ENCODE measurements at regions not wholly inside any gene's neighbourhood (a gene's known extent, or its start where the extent isn't known, plus 50 kb on each side); places are given as distances from the start of the nearest gene placed in this dataset.

- POLR2A ChIA-PET: no interaction called here
Observed at GRCh38 chr3:26437678-26438077, 184.9 kb upstream of the LRRC3B start.

GRCh38 chr3:26438325-26438940, 184.1 kb upstream of the LRRC3B start:
- Mint-ChIP-seq H3K9me3 (peaks cover 0 to 19% (median 6%) of the 10 kb centered on the region in 11 donors), H3K27me3 (no peaks in the 10 kb centered on the region), H3K4me1 (no peaks in the 10 kb centered on the region), H3K27ac (no peak overlapping the region), H3K36me3 (no peaks in the 10 kb centered on the region), H3K4me3 (no peak overlapping the region)
- H3K9me3 ChIP-seq (ENCODE audit: control insufficient read depth in 2 of 3, low read length in 3 of 3): no peaks in the 10 kb centered on the region
- H3K36me3 ChIP-seq (ENCODE audit: control insufficient read depth in 2 of 3, insufficient read depth in 3 of 3, low read length in 3 of 3): no peaks in the 10 kb centered on the region
- intact Hi-C loops (cut with micrococcal nuclease): no loop called here
- ATAC-seq: no peak
- no peak overlapping the region for H3K27ac ChIP-seq (ENCODE audit: low read depth, low read length)
- POLR2A ChIA-PET: no interaction called here
- no peaks in the 10 kb centered on the region for H3K4me1 ChIP-seq (ENCODE audit: control insufficient read depth in 2 of 2, insufficient read depth in 2 of 2, low read length in 2 of 2)
- no peak for DNase-seq
- H3K27me3 ChIP-seq (ENCODE audit: control insufficient read depth in 2 of 2, insufficient read depth in 2 of 2, low read length in 2 of 2): no peaks in the 10 kb centered on the region
- no peak overlapping the region for H3K4me3 ChIP-seq (ENCODE audit: low read length)
- CTCF ChIA-PET: no interaction called here

More at GRCh38 chr3:26437678-26438077, 184.9 kb upstream of the LRRC3B start:
- Mint-ChIP-seq H3K4me3 (no peak overlapping the region), H3K9me3 (peaks cover 0 to 19% (median 6%) of the 10 kb centered on the region in 11 donors), H3K4me1 (no peaks in the 10 kb centered on the region), H3K36me3 (no peaks in the 10 kb centered on the region), H3K27ac (no peak overlapping the region), H3K27me3 (no peaks in the 10 kb centered on the region)
- Histone ChIP-seq H3K9me3 (ENCODE audit: control insufficient read depth in 2 of 3, low read length in 3 of 3) (no peaks in the 10 kb centered on the region), H3K27ac (ENCODE audit: low read depth, low read length) (no peak overlapping the region), H3K4me1 (ENCODE audit: control insufficient read depth in 2 of 2, insufficient read depth in 2 of 2, low read length in 2 of 2) (no peaks in the 10 kb centered on the region), H3K4me3 (ENCODE audit: low read length) (no peak overlapping the region), H3K36me3 (ENCODE audit: control insufficient read depth in 2 of 3, insufficient read depth in 3 of 3, low read length in 3 of 3) (no peaks in the 10 kb centered on the region), H3K27me3 (ENCODE audit: control insufficient read depth in 2 of 2, insufficient read depth in 2 of 2, low read length in 2 of 2) (no peaks in the 10 kb centered on the region)
- CTCF ChIA-PET: no interaction called here
- ATAC-seq: no peak
- DNase-seq: no peak
- intact Hi-C loops (cut with micrococcal nuclease): no loop called here

- POLR2A ChIA-PET: no interaction called here
- Mint-ChIP-seq H3K4me3 (no peak overlapping the region), H3K27me3 (no peaks in the 10 kb centered on the region), H3K4me1 (no peaks in the 10 kb centered on the region), H3K27ac (no peak overlapping the region), H3K36me3 (no peaks in the 10 kb centered on the region), H3K9me3 (peaks cover 0 to 19% (median 6%) of the 10 kb centered on the region in 11 donors)
- H3K9me3 ChIP-seq (ENCODE audit: control insufficient read depth in 2 of 3, low read length in 3 of 3): no peaks in the 10 kb centered on the region
- DNase-seq (no peak), ATAC-seq (no peak)
- H3K4me1 ChIP-seq (ENCODE audit: control insufficient read depth in 2 of 2, insufficient read depth in 2 of 2, low read length in 2 of 2): no peaks in the 10 kb centered on the region
- H3K36me3 ChIP-seq (ENCODE audit: control insufficient read depth in 2 of 3, insufficient read depth in 3 of 3, low read length in 3 of 3): no peaks in the 10 kb centered on the region
- H3K27ac ChIP-seq (ENCODE audit: low read depth, low read length): no peak overlapping the region
- no peak overlapping the region for H3K4me3 ChIP-seq (ENCODE audit: low read length)
- intact Hi-C loops (cut with micrococcal nuclease): no loop called here
- no peaks in the 10 kb centered on the region for H3K27me3 ChIP-seq (ENCODE audit: control insufficient read depth in 2 of 2, insufficient read depth in 2 of 2, low read length in 2 of 2)
- CTCF ChIA-PET: no interaction called here
Observed at GRCh38 chr3:26438981-26439884, 183.3 kb upstream of the LRRC3B start.

- Mint-ChIP-seq H3K27me3 (no peaks in the 10 kb centered on the region), H3K9me3 (peaks cover 0 to 11% (median 0%) of the 10 kb centered on the region in 11 donors), H3K27ac (no peak overlapping the region), H3K4me1 (no peaks in the 10 kb centered on the region), H3K36me3 (no peaks in the 10 kb centered on the region), H3K4me3 (no peak overlapping the region)
- no peaks in the 10 kb centered on the region for H3K9me3 ChIP-seq (ENCODE audit: control insufficient read depth in 2 of 3, low read length in 3 of 3)
- H3K36me3 ChIP-seq (ENCODE audit: control insufficient read depth in 2 of 3, insufficient read depth in 3 of 3, low read length in 3 of 3): no peaks in the 10 kb centered on the region
- H3K27ac ChIP-seq (ENCODE audit: low read depth, low read length): no peak overlapping the region
- H3K27me3 ChIP-seq (ENCODE audit: control insufficient read depth in 2 of 2, insufficient read depth in 2 of 2, low read length in 2 of 2): no peaks in the 10 kb centered on the region
- POLR2A ChIA-PET: no interaction called here
- DNase-seq (no peak), ATAC-seq (no peak)
- H3K4me3 ChIP-seq (ENCODE audit: low read length): no peak overlapping the region
- intact Hi-C loops (cut with micrococcal nuclease): no loop called here
- CTCF ChIA-PET: no interaction called here
- no peaks in the 10 kb centered on the region for H3K4me1 ChIP-seq (ENCODE audit: control insufficient read depth in 2 of 2, insufficient read depth in 2 of 2, low read length in 2 of 2)
Observed at GRCh38 chr3:26449996-26450395, 172.6 kb upstream of the LRRC3B start.

- ChIA-PET POLR2A (no interaction called here), CTCF (no interaction called here)
- Histone ChIP-seq H3K27ac (ENCODE audit: low read depth, low read length) (no peak overlapping the region), H3K9me3 (ENCODE audit: control insufficient read depth in 2 of 3, low read length in 3 of 3) (no peaks in the 10 kb centered on the region), H3K4me3 (ENCODE audit: low read length) (no peak overlapping the region), H3K27me3 (ENCODE audit: control insufficient read depth in 2 of 2, insufficient read depth in 2 of 2, low read length in 2 of 2) (no peaks in the 10 kb centered on the region), H3K36me3 (ENCODE audit: control insufficient read depth in 2 of 3, insufficient read depth in 3 of 3, low read length in 3 of 3) (no peaks in the 10 kb centered on the region), H3K4me1 (ENCODE audit: control insufficient read depth in 2 of 2, insufficient read depth in 2 of 2, low read length in 2 of 2) (no peaks in the 10 kb centered on the region)
- Mint-ChIP-seq H3K4me1 (no peaks in the 10 kb centered on the region), H3K27ac (no peak overlapping the region), H3K27me3 (no peaks in the 10 kb centered on the region), H3K9me3 (peaks cover 0 to 11% (median 0%) of the 10 kb centered on the region in 11 donors), H3K36me3 (no peaks in the 10 kb centered on the region), H3K4me3 (no peak overlapping the region)
- no peak for ATAC-seq
- no peak for DNase-seq
- intact Hi-C loops (cut with micrococcal nuclease): no loop called here
Observed at GRCh38 chr3:26452363-26452762, 170.2 kb upstream of the LRRC3B start.

- ChIA-PET POLR2A (no interaction called here), CTCF (no interaction called here)
- peaks cover 0 to 15% (median 8%) of the 10 kb centered on the region in 11 donors for H3K9me3 Mint-ChIP-seq
- no peak overlapping the region for H3K4me3 Mint-ChIP-seq
- Histone ChIP-seq H3K4me3 (ENCODE audit: low read length) (no peak overlapping the region), H3K9me3 (ENCODE audit: control insufficient read depth in 2 of 3, low read length in 3 of 3) (no peaks in the 10 kb centered on the region), H3K27ac (ENCODE audit: low read depth, low read length) (no peak overlapping the region), H3K27me3 (ENCODE audit: control insufficient read depth in 2 of 2, insufficient read depth in 2 of 2, low read length in 2 of 2) (no peaks in the 10 kb centered on the region), H3K4me1 (ENCODE audit: control insufficient read depth in 2 of 2, insufficient read depth in 2 of 2, low read length in 2 of 2) (no peaks in the 10 kb centered on the region), H3K36me3 (ENCODE audit: control insufficient read depth in 2 of 3, insufficient read depth in 3 of 3, low read length in 3 of 3) (no peaks in the 10 kb centered on the region)
- no peaks in the 10 kb centered on the region for H3K27me3 Mint-ChIP-seq
- no peak for ATAC-seq
- DNase-seq: no peak
- H3K4me1 Mint-ChIP-seq: no peaks in the 10 kb centered on the region
- H3K27ac Mint-ChIP-seq: no peak overlapping the region
- H3K36me3 Mint-ChIP-seq: peaks cover 0 to 3% (median 0%) of the 10 kb centered on the region in 5 donors
- intact Hi-C loops (cut with micrococcal nuclease): no loop called here
Observed at GRCh38 chr3:26460985-26461384, 161.6 kb upstream of the LRRC3B start.

GRCh38 chr3:26472345-26472744, 150.2 kb upstream of the LRRC3B start:
- DNase-seq (no peak), ATAC-seq (no peak)
- Histone ChIP-seq H3K4me3 (ENCODE audit: low read length) (no peak overlapping the region), H3K36me3 (ENCODE audit: control insufficient read depth in 2 of 3, insufficient read depth in 3 of 3, low read length in 3 of 3) (no peaks in the 10 kb centered on the region), H3K27ac (ENCODE audit: low read depth, low read length) (no peak overlapping the region), H3K4me1 (ENCODE audit: control insufficient read depth in 2 of 2, insufficient read depth in 2 of 2, low read length in 2 of 2) (no peaks in the 10 kb centered on the region), H3K9me3 (ENCODE audit: control insufficient read depth in 2 of 3, low read length in 3 of 3) (no peaks in the 10 kb centered on the region), H3K27me3 (ENCODE audit: control insufficient read depth in 2 of 2, insufficient read depth in 2 of 2, low read length in 2 of 2) (no peaks in the 10 kb centered on the region)
- H3K36me3 Mint-ChIP-seq: no peaks in the 10 kb centered on the region
- H3K4me1 Mint-ChIP-seq: no peaks in the 10 kb centered on the region
- H3K27me3 Mint-ChIP-seq: no peaks in the 10 kb centered on the region
- ChIA-PET CTCF (interaction anchor here (0.5 kb wide), 1 partner anchor 130 kb away, joined by 3 read pairs; no protein-coding TSS in a partner anchor), POLR2A (no interaction called here)
- no peak overlapping the region for H3K27ac Mint-ChIP-seq
- no peak overlapping the region for H3K4me3 Mint-ChIP-seq
- intact Hi-C loops (cut with micrococcal nuclease): no loop called here
- peaks cover 0 to 27% (median 6%) of the 10 kb centered on the region in 11 donors for H3K9me3 Mint-ChIP-seq
